ENCODE measurements at regions not wholly inside any gene's neighbourhood (a gene's known extent, or its start where the extent isn't known, plus 50 kb on each side); places are given as distances from the start of the nearest gene placed in this dataset.

DNA sequence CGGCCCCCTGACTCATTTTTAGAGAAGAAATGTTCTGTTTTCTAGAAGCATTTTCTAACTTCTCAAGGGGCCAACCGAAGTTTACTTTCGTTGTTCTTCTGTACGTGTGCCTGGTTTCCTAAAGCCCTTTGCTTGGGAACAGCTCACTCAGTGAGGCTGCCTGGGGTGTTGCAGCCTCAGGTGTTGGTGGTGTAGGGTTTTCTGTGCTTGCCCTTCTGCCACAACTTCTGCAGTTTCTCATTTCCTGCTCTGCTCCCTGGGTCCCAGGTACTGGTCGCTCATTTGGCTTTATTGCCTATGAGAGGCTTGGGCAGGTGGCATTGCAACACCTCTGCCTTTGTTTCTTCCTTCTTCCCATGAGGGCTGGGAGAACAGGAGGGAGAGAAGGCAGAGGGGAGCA is 278.3 kb downstream of the SOX4 start:
- TF ChIP-seq, protein P1, sequence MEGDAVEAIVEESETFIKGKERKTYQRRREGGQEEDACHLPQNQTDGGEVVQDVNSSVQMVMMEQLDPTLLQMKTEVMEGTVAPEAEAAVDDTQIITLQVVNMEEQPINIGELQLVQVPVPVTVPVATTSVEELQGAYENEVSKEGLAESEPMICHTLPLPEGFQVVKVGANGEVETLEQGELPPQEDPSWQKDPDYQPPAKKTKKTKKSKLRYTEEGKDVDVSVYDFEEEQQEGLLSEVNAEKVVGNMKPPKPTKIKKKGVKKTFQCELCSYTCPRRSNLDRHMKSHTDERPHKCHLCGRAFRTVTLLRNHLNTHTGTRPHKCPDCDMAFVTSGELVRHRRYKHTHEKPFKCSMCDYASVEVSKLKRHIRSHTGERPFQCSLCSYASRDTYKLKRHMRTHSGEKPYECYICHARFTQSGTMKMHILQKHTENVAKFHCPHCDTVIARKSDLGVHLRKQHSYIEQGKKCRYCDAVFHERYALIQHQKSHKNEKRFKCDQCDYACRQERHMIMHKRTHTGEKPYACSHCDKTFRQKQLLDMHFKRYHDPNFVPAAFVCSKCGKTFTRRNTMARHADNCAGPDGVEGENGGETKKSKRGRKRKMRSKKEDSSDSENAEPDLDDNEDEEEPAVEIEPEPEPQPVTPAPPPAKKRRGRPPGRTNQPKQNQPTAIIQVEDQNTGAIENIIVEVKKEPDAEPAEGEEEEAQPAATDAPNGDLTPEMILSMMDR (IDR thresholded peaks at IDR 0.05; ENCODE audit: insufficient read depth, low read depth, low read length): no peak
- no peak for TF ChIP-seq EZH2 (IDR thresholded peaks at IDR 0.05; ENCODE audit: insufficient read depth, low read length)
